IPS-NIHi7 (cell line): ENCODE measurements at regions not wholly inside any gene's neighbourhood (a gene's known extent, or its start where the extent isn't known, plus 50 kb on each side); places are given as distances from the start of the nearest gene placed in this dataset.

Source experiments
- DNase-seq: peaks from one replicate; pipeline ENCODE4 v3.0.0; 2012; ENCODE audit warnings: mixed read lengths; ENCODE audit errors: extremely low spot score

- DNase-seq = no peak
These were observed 137.0 kb downstream of the PLPP3 start for GRCh38 chr1:56442290-56442877.

GRCh38 chr1:56441601-56442000 lies 137.8 kb downstream of the PLPP3 start:
- no peak for DNase-seq

GRCh38 chr1:56439610-56440264 lies 139.6 kb downstream of the PLPP3 start:
- DNase-seq = no peak

- DNase-seq = no peak
These were observed 140.3 kb downstream of the PLPP3 start for GRCh38 chr1:56438901-56439551.

GRCh38 chr1:56437959-56438358 lies 141.4 kb downstream of the PLPP3 start:
- DNase-seq = no peak

- DNase-seq = peak; percentile 73
These were observed 142.4 kb downstream of the PLPP3 start for GRCh38 chr1:56436912-56437417.

- no peak for DNase-seq
These were observed 143.1 kb downstream of the PLPP3 start for GRCh38 chr1:56436296-56436695.

GRCh38 chr1:56435434-56436262 lies 143.7 kb downstream of the PLPP3 start:
- peak; percentile 39 for DNase-seq

GRCh38 chr1:56434740-56435139 lies 144.6 kb downstream of the PLPP3 start:
- DNase-seq = no peak

GRCh38 chr1:56434025-56434424 lies 145.3 kb downstream of the PLPP3 start:
- DNase-seq = no peak

- DNase-seq = no peak
These were observed 146.2 kb downstream of the PLPP3 start for GRCh38 chr1:56433056-56433577.

GRCh38 chr1:56432166-56432971 lies 147.0 kb downstream of the PLPP3 start:
- no peak for DNase-seq

- DNase-seq = no peak
These were observed 149.1 kb downstream of the PLPP3 start for GRCh38 chr1:56430141-56430839.

GRCh38 chr1:56429288-56429687 lies 150.1 kb downstream of the PLPP3 start:
- no peak for DNase-seq

- DNase-seq = no peak
These were observed 152.6 kb downstream of the PLPP3 start for GRCh38 chr1:56426587-56427381.

- DNase-seq = no peak
These were observed 153.8 kb downstream of the PLPP3 start for GRCh38 chr1:56425494-56426037.

- no peak for DNase-seq
These were observed 154.4 kb downstream of the PLPP3 start for GRCh38 chr1:56424744-56425493.

GRCh38 chr1:56423716-56424115 lies 155.6 kb downstream of the PLPP3 start:
- DNase-seq = no peak
